Pancreas (tissue), 10 donors: ENCODE measurements at regions not wholly inside any gene's neighbourhood (a gene's known extent, or its start where the extent isn't known, plus 50 kb on each side); places are given as distances from the start of the nearest gene placed in this dataset.

Experiments used
- ATAC-seq, 4 donors: fragments of 200-7000 bp; cut with Tn5 transposase; one replicate each; pipeline versions ENCODE4 v1.8.0 to v1.9.1; 2020; ENCODE audit warnings: mild to moderate bottlenecking in 4 of 4, moderate library complexity in 4 of 4
- DNase-seq, 6 donors: peaks; one replicate each; pipeline ENCODE4 v3.0.0-alpha.2; 2020
- FAIRE-seq: peaks from 2 replicates; lab custom pipeline; 2012; peaks lifted over from hg19 to GRCh38; lab: Jason Lieb, UNC
- H3K27ac ChIP-seq, 4 donors: fragments of 200-600 bp; sonication (generic); 1 replicate in 3 of 4; 2 replicates in 1 of 4; pipeline versions ENCODE4 v1.5.0 to v1.8.0; 2020
- H3K27me3 ChIP-seq, 4 donors: fragments of 200-600 bp; one replicate each; pipeline ENCODE4 v1.8.0; 2021
- H3K36me3 ChIP-seq, 3 donors: fragments of 200-600 bp; sonication (generic) in 1 of 3; one replicate each; pipeline versions ENCODE4 v1.5.0 to v1.8.0; 2020 to 2021
- H3K4me1 ChIP-seq, 3 donors: fragments of 200-600 bp; one replicate each; pipeline ENCODE4 v1.8.0; 2021
- H3K4me3 ChIP-seq, 4 donors: fragments of 200-600 bp; sonication (generic) in 2 of 4; one replicate each; pipeline versions ENCODE4 v1.5.0 to v1.8.0; 2020 to 2021
- H3K9me3 ChIP-seq, 4 donors: fragments of 200-600 bp; one replicate each; pipeline ENCODE4 v1.8.0; 2021
- CTCF ChIP-seq, 4 donors: fragments of 200-600 bp; sonication (generic) in 3 of 4; IDR thresholded peaks; one replicate each; pipeline versions ENCODE4 v1.5.0 to v1.8.0; 2021; ENCODE audit warnings: antibody characterized with exemption in 4 of 4
- WGBS, 2 donors: extraction: QIAGEN DNeasy Blood & Tissue Kit; methylation state at CpG; one replicate each; pipeline ENCODE4 v1.1.7; 2013; 5-methylcytosine and 5-hydroxymethylcytosine counted together
- intact Hi-C, 3 donors: fragments of 100-400 bp; cut with DNase I; formaldehyde crosslinking; loops; one replicate each; pipeline versions ENCODE4 v1.11.1 to v1.14.2; 2022
- donor health status: healthy with polysubstance abuse.
- donor health status: DM: no; HTN: no; CAD: no; lungs with moderate emphysema.
- donor health status: DM: no; HTN: no; CAD: no.
- donor health status: control.
- donor health status: control.
- donor health status: Bipolar disorder and iron deficiency.
- donor health status: DM: yes; HTN: yes; CAD: no.
- donor health status: DM: no; HTN: no; CAD: no.
- donor health status: DM: no; HTN: no; CAD: no.
- donor health status: DM: yes; HTN: yes; CAD: no.

GRCh38 chr9:82147798-82148425, 159.3 kb downstream of the SPATA31D1 start:
- intact Hi-C loops, result no loop called here
- Histone ChIP-seq H3K4me3 (no peak overlapping the region), H3K27ac (no peak overlapping the region), H3K36me3 (no peaks in the 10 kb centered on the region), H3K9me3 (no peaks in the 10 kb centered on the region), H3K27me3 (no peaks in the 10 kb centered on the region), H3K4me1 (peaks cover 0 to 7% (median 0%) of the 10 kb centered on the region in 3 donors)
- 40 to 41% methylated on average over 2 of the region's 2 CpGs for whole genome bisulfite sequencing, 2 donors
- FAIRE-seq (no peak), DNase-seq (no peak), ATAC-seq (no peak)
- no peak for TF ChIP-seq CTCF (IDR thresholded peaks at IDR 0.05)

- WGBS, 2 donors, result 34 to 43% methylated on average over 1 of the region's 1 CpG
- Histone ChIP-seq H3K9me3 (no peaks in the 10 kb centered on the region), H3K36me3 (no peaks in the 10 kb centered on the region), H3K27me3 (no peaks in the 10 kb centered on the region), H3K4me1 (peaks cover 0 to 7% (median 0%) of the 10 kb centered on the region in 3 donors), H3K27ac (no peak overlapping the region), H3K4me3 (no peak overlapping the region)
- TF ChIP-seq CTCF (IDR thresholded peaks at IDR 0.05), result no peak
- ATAC-seq, result no peak
- FAIRE-seq, result no peak
- no peak for DNase-seq
- intact Hi-C loops, result no loop called here
Observed at GRCh38 chr9:82148426-82148810, 159.8 kb downstream of the SPATA31D1 start.

GRCh38 chr9:82148901-82149461, 160.4 kb downstream of the SPATA31D1 start:
- intact Hi-C loops, result no loop called here
- peaks cover 0 to 7% (median 0%) of the 10 kb centered on the region in 3 donors for H3K4me1 ChIP-seq
- no peak overlapping the region for H3K27ac ChIP-seq
- no peak for DNase-seq
- no peak overlapping the region for H3K4me3 ChIP-seq
- no peaks in the 10 kb centered on the region for H3K36me3 ChIP-seq
- WGBS, 2 donors, result 20 to 22% methylated on average over 8 of the region's 8 CpGs
- H3K9me3 ChIP-seq, result no peaks in the 10 kb centered on the region
- FAIRE-seq, result no peak
- peak in 3 of 4 donors; percentile 45 to 63 (median 60) for ATAC-seq
- no peaks in the 10 kb centered on the region for H3K27me3 ChIP-seq
- TF ChIP-seq CTCF (IDR thresholded peaks at IDR 0.05), result no peak

- WGBS, 2 donors, result 81 to 90% methylated on average over 4 of the region's 4 CpGs
- TF ChIP-seq CTCF (IDR thresholded peaks at IDR 0.05), result no peak
Observed at GRCh38 chr9:82149501-82149946, 161.0 kb downstream of the SPATA31D1 start.

GRCh38 chr9:82152181-82152580, 163.6 kb downstream of the SPATA31D1 start:
- 83 to 84% methylated on average over 1 of the region's 1 CpG for WGBS, 2 donors
- H3K4me3 ChIP-seq, result no peak overlapping the region
- no peak overlapping the region for H3K27ac ChIP-seq
- H3K27me3 ChIP-seq, result no peaks in the 10 kb centered on the region
- DNase-seq (no peak), ATAC-seq (no peak), FAIRE-seq (no peak)
- peaks cover 0 to 7% (median 0%) of the 10 kb centered on the region in 3 donors for H3K4me1 ChIP-seq
- intact Hi-C loops, result no loop called here
- H3K9me3 ChIP-seq, result no peaks in the 10 kb centered on the region
- H3K36me3 ChIP-seq, result no peaks in the 10 kb centered on the region
- TF ChIP-seq CTCF (IDR thresholded peaks at IDR 0.05), result no peak

More at GRCh38 chr9:82149501-82149946, 161.0 kb downstream of the SPATA31D1 start:
- DNase-seq (no peak), FAIRE-seq (no peak), ATAC-seq (peak in 1 of 4 donors; percentile 43)
- Histone ChIP-seq H3K27ac (no peak overlapping the region), H3K36me3 (no peaks in the 10 kb centered on the region), H3K27me3 (no peaks in the 10 kb centered on the region), H3K4me1 (peaks cover 0 to 7% (median 0%) of the 10 kb centered on the region in 3 donors), H3K9me3 (no peaks in the 10 kb centered on the region), H3K4me3 (no peak overlapping the region)
- intact Hi-C loops, result no loop called here
